ENCODE measurements at regions not wholly inside any gene's neighbourhood (a gene's known extent, or its start where the extent isn't known, plus 50 kb on each side); places are given as distances from the start of the nearest gene placed in this dataset.

DNA sequence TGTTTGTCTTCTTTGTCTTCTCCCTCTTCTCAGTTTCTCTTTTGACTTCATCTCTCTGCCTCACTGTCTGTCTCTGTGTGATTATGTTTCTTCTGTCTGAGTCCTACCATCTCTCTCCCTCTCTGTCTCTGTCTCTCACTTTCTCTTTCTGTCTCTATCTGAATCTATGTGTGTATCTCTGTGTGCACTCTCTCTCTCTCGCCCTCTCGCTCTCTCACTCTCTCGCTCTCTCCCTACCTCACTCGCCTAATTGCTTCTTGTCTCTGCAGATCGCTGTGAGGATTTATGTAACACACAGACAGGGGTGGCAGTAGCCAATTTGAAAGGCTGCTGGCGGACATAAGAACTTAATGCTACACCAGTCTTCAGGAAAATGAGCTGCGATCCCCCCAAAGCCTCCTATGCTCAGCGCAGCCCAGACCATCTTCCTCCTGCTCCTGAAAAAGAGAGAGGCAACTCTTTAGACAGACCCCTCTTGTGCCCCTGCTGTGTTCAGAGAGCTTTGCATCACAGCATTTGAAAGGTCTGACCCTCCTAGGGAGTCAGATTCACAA, 140.9 kb downstream of the CCT6B start:
- TF ChIP-seq CTCF (conservative IDR thresholded peaks at IDR 0.05), result no peak

More for the DNA sequence above, 140.9 kb downstream of the CCT6B start:
- H3K79me2 ChIP-seq (ENCODE audit: insufficient read depth, low read length), result no peaks in the 10 kb centered on the region
- H3T11ph ChIP-seq (ENCODE audit: low read length), result no peak overlapping the region
- no peaks in the 10 kb centered on the region for H3K9me3 ChIP-seq (ENCODE audit: control insufficient read depth, low read depth, low read length)
- H2BK120ac ChIP-seq (ENCODE audit: low read depth, low read length, poor library complexity, severe bottlenecking), result no peak overlapping the region
- Mint-ChIP-seq H3K27me3 (ENCODE audit: low read depth) (peaks cover 88% of the 10 kb centered on the region), H3K4me1 (peaks cover 44 to 57% of the 10 kb centered on the region in 2 experiments), H3K36me3 (ENCODE audit: insufficient read depth in 1 of 3, low read depth in 3 of 3) (no peaks in the 10 kb centered on the region), H3K27ac (no peak overlapping the region), H3K9me3 (no peaks in the 10 kb centered on the region), H3K4me3 (peak overlapping the region; percentile 1 to 60; a peak in 4 of 5 replicates)
- H4K8ac ChIP-seq (replicated peaks; ENCODE audit: insufficient read length, low read depth, low read length), result no peak overlapping the region
- H2BK20ac ChIP-seq (ENCODE audit: low read depth, low read length, poor library complexity, severe bottlenecking), result no peak overlapping the region
- no CpG with 5 or more reads among the region's 8 CpGs for WGBS (ENCODE audit: extremely low coverage, insufficient read length, low lambda C conversion rate)
- no peak overlapping the region for H3K27ac ChIP-seq (ENCODE audit: insufficient read length, low read depth, low read length)
- no peak overlapping the region for H4K91ac ChIP-seq (ENCODE audit: insufficient read length, low read depth, low read length)
- no peak overlapping the region for H3K18ac ChIP-seq (ENCODE audit: insufficient read length, low read depth, low read length)
- no peak overlapping the region for H3K9ac ChIP-seq (ENCODE audit: extremely low read depth, insufficient read length, low read length)
- peak overlapping the region; percentile 27 for H3K4me2 ChIP-seq (ENCODE audit: insufficient read depth, insufficient read length, low read length)
- peak; percentile 59 for DNase-seq
- H3K4me1 ChIP-seq (ENCODE audit: insufficient read depth, low read length), result peaks cover 5% of the 10 kb centered on the region; the same call in 1 of the 2 replicates
- H3K14ac ChIP-seq (ENCODE audit: insufficient read depth, low read length), result no peak overlapping the region
- no peaks in the 10 kb centered on the region for H3K23me2 ChIP-seq (ENCODE audit: insufficient read length, low read depth, low read length, poor library complexity, severe bottlenecking)
- H2AFZ ChIP-seq (ENCODE audit: low read length), result no peak overlapping the region
- no peaks in the 10 kb centered on the region for H3K79me1 ChIP-seq (ENCODE audit: insufficient read depth, low read depth, low read length, poor library complexity, severe bottlenecking)
- no peak overlapping the region for H3K23ac ChIP-seq (ENCODE audit: insufficient read length, low read depth, low read length)
- no peak overlapping the region for H3K4ac ChIP-seq (ENCODE audit: low read depth, low read length)
- no peak overlapping the region for H3K56ac ChIP-seq (ENCODE audit: insufficient read length, low read depth, low read length)
- peaks cover 6% of the 10 kb centered on the region; the same call in 1 of the 2 replicates for H3K27me3 ChIP-seq (ENCODE audit: insufficient read depth, low read length)
- no peak overlapping the region for H2BK15ac ChIP-seq (ENCODE audit: low read depth, low read length)
- no peaks in the 10 kb centered on the region for H4K20me1 ChIP-seq (ENCODE audit: control insufficient read depth, insufficient read depth, insufficient read length)
- no peak overlapping the region for H4K5ac ChIP-seq (ENCODE audit: insufficient read length, low read depth, low read length)
- H2BK12ac ChIP-seq (ENCODE audit: insufficient read length, low read depth, low read length), result no peak overlapping the region
- H2AK5ac ChIP-seq (ENCODE audit: insufficient read length, low read length), result no peak overlapping the region
- H2BK5ac ChIP-seq (ENCODE audit: insufficient read length, low read length), result no peak overlapping the region

All from H9 (cell line).